Fibroblast of peridontal ligament (primary cell): ENCODE measurements at regions not wholly inside any gene's neighbourhood (a gene's known extent, or its start where the extent isn't known, plus 50 kb on each side); places are given as distances from the start of the nearest gene placed in this dataset.
"Not testable (repeated sequence)": the region's sequence is repeated elsewhere in the genome, so short reads cannot be mapped to it uniquely, and the experiment has no call there.

Source experiments
- DNase-seq: peaks from one replicate; pipeline ENCODE4 v3.0.0-alpha.2; 2010; ENCODE audit errors: extremely low read depth

DNA sequence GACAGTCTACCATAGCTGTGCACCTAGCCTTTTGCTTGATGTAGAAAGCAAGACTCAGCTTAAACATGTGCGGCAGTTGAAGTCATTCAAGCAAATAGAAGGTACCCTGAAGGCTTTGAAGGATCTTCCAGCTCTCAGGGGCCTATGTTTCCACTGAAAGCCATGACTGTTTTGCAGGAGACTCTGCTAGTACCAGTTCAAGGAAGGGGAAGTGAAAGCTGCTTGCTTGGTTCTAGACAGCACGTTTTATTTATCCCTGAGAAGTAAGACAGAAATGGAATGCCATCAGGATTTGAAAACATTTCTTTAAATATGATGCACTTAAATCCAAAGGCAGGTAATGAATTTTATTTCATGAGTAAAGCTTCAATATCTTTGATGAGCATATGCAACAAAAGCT lies 311.4 kb downstream of the PDCD6IP start:
- DNase-seq = no peak

DNA sequence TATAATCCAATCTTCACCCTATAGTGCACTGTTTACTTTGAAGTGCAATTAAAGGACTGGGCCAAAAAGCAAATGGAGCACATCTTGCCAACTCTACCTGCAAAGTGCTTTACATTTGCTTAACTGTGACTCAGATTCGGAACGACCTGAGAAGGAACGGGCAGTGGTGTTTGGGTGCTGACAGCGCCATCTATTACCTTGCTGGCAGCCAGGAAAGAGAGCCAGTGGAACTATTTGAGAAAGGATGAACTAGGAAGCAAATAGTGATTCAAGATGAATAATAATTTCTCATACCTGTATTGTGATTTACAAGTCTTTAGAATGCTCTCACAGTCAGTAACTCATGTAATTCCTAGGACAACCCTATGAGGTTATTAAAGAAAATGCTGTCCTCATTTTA lies 312.9 kb downstream of the PDCD6IP start:
- DNase-seq = no peak

DNA sequence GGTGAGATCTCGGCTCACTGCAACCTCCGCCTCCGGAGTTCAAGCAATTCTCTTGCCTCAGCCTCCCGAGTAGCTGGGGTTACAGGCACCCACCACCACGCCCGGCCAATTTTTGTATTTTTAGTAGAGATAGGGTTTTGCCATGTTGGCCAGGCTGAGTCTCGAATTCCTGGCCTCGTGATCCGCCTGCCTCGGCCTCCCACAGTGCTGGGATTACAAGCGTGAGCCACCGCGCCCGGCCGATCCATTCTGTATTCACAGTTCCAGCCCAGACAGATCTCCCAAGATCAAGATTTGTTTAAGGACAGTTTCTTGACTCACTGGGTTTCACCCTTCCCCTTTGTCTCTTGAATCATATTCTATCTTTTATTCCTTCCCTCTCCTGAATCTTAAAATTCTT lies 313.8 kb downstream of the PDCD6IP start:
- not testable (repeated sequence) for DNase-seq

DNA sequence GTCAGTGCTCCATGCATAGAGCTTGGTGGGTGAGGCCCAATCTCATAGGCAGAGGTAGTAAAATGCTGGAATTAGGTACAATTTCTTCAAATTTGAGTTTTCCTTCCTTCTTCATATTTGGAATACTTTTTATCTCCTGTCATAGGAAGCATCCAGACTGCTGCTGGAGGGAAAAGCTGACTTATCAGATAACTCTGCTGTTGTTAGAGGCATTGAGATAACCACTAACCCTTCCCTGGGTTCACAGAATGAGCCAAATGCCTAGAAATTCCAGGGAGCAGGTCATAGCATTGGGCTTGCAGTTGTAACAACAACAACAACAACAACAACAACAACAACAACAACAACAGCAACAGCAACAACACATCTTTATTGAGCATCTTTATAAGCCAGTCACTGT lies 332.7 kb downstream of the PDCD6IP start:
- no peak for DNase-seq

DNA sequence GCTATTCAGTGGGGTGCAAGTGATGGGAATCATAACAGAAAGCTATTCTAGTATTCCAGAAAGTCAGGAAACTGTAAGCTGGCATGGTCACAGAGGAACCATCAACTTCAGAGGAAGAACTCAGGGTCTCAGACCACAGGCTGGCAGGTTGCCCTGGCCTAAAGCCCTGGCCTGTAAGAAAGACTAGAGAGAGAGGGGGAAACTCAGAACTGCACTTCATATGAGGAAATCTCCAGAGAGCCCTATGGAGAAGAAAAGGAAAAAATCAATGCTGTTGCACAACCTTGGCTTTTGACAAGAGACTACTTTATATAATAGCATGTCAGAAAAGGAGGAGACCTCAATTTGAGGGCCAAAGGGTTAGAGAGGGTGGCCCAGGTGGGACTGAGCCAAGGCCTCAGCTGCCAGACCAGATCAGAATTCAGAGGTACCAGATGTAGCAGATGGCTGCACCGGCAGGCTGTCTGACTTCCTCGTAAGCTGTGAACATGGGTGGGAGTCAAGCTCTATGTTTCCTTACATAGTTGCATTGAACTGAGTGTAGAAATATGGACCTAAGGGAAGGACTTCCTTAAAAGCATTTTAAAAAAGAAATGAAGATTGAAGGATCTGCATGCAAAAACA lies 333.8 kb downstream of the PDCD6IP start:
- DNase-seq = no peak

DNA sequence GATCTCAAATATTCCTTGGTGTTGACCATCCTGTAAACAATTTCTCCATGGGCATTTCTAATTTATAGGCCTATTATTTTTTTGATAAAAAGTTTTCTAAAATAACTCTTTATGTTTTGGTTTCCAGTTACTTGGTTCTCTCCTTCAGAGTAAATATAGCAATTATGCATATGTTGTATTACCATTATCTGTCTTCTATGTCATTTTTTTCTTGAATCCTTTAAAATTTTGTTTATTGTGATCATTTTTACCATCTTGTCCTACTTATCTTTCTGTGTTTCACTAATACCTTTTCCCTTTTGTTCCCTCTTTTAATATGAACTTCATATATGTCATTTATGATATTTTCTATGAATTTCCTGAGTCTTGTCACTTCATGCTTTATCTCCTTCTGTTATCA lies 341.1 kb downstream of the PDCD6IP start:
- DNase-seq = no peak

DNA sequence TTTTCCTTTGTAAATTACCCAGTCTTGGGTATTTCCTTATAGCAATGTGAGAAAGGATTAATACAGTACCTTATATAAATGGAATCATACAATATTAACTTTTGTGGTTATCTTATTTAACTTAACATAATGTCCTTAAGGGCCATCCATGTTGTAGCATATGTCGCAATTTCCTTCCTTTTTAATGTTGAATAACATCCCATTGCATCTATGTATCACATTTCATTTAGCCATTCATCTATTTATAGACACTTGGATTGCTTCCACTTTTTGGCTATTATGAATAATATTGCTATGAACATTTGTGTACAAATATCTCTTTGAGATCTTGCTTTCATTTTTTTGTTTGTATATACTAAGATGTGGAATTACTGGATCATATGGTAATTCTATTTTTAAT lies 342.2 kb downstream of the PDCD6IP start:
- peak; percentile 4 for DNase-seq

DNA sequence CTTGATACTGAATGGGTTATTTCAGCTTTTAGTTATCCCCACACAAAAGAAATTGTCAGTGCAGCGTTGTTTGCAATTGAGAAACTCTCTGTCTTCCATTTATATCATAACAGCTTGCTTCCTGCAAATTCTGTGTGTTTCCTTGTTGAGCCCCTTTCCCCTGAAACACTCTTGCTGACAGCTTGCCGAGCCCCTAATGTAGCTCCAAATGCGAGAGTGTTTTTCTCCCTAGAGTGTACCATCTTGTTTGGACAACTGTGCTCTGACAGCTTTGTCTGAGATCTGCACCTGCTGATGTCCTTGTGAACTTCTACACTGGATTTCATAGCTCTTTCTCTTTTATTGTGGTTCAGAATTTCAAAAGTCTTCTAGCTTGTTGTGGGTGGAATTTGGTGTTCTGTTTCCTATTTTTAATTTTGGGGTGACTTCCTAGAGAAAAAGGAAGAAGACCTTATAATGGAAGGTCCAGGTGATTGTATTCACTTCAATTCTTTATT lies 343.5 kb downstream of the PDCD6IP start:
- no peak for DNase-seq

DNA sequence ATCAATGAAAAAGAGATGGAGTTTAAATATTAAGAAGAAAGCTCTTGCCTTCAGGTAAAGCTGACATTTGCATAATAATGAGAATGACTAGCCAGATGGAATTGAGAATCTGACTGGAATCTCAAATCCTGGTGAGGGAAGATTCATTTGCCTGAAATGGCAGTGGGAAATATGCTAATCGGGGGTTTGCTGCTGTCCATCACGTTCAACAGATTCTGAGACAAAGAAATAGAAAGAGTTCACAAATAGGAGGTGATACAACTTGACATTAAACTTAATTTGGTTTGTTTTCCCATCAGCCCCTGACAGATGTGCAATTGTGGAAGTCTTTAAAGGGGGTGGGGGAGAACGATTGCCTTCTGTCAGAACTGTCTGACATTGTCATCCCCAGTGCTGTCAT lies 347.4 kb downstream of the PDCD6IP start:
- DNase-seq = no peak

DNA sequence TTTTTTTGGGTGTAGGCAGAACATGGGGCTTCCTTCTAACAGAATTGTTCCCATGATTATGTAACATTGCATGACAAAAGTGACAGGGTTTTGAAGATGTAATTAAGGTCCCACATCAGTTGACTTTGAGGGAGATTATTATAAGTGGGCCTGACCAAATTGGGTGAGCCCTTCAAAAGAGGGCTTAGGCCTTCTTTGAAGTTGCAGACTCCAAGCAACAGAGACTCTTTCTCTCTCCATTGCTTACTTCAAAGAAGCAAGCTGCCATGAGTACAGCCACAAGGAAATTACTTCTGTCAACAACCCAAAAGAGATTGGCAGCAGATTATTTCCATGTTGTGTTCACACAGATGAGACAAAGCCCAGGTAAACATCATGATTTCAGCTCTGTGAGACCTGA lies 348.2 kb downstream of the PDCD6IP start:
- no peak for DNase-seq

DNA sequence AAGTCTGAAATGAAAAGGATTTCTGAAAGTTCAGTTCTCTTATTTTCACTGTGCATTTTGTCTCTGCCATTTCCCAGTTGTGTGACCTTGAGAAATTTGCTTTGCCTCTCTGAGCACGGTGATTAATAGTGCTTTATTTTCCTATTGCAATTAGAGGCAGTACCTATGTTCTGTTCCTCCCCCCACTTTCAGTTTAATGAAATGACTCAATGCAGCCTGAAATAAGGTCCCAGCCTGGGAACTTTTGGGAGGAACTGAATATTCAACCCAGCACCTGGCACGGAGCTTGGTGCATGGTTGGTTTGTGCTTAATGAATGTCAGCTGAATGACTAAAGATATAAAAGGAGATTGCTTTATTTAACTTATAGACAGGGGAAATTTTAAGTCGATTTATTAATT lies 352.6 kb downstream of the PDCD6IP start:
- no peak for DNase-seq

DNA sequence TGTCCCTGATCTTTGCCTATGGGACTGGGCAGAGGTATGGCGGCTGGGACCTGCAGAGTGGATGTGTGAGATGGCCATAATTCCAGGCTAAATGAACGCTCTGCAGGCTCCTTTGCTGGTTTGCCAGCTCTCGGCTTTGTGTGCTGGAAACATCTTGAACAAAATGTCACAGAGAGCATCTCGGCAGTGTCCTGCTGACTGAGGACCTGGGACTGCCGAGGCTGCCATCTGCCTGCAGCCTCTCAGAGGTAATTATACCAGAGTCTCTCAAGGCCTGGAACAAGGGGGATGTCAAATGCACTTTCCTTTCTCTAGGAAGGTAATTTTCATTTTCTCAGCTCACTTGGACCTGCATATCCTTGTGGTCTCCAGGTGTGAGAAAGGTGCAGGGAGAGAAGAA lies 354.2 kb downstream of the PDCD6IP start:
- DNase-seq = no peak

DNA sequence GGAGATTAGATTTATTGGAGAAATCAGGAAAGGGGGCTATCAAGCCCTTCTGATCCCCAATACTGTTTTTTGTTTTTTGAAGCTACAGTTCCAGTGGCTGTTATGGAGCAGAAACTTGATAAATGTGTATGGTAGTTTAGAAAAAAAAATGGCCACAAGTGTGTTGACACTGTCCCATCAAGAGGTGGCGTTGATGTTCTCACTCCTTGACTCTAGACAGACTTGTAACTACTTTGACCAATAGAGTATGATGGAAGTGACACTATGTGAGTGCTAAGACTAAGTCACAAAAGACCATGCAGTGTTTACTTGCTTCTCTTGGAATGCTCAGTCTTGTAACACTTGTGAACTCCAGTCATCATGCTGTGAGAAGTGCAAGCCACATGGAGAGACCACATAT lies 356.7 kb downstream of the PDCD6IP start:
- no peak for DNase-seq

DNA sequence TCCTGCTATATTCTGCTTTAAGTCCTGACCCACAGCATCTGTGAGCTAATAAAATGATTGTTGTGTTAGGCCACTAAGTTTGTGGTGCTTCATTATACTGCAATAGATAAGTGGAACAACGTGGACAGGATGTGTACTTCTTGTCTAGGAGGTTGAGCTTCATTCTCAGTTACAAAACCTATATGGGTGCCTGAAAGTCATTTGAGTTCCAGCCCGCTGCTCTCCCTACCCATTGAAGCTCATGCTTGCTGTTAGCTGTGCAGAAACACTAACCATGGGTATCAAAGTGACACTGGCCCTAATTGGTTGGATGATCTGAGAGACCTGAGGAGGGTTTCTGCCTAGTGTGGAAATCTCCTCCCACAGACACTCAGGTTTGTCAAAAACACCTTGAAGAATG lies 357.2 kb downstream of the PDCD6IP start:
- no peak for DNase-seq

DNA sequence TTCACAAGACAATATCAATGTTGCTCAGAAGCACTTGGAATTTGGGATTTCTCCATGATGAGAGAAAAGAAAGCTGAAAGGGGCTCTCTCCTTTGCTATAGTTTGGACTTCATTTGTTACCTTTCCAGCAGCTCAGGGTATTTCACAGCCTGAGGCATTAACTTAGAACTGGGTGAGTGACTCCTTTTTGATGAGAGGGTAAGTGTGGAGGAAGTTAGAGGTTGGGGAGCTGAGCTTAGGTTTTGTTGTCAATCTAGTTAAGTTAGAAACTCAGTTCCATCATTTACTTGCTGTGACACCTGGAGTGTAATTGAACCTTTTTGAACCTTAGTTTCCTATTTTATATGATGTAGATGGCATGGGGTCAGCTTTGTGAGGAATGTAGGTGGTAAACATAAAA lies 359.1 kb downstream of the PDCD6IP start:
- DNase-seq = no peak

DNA sequence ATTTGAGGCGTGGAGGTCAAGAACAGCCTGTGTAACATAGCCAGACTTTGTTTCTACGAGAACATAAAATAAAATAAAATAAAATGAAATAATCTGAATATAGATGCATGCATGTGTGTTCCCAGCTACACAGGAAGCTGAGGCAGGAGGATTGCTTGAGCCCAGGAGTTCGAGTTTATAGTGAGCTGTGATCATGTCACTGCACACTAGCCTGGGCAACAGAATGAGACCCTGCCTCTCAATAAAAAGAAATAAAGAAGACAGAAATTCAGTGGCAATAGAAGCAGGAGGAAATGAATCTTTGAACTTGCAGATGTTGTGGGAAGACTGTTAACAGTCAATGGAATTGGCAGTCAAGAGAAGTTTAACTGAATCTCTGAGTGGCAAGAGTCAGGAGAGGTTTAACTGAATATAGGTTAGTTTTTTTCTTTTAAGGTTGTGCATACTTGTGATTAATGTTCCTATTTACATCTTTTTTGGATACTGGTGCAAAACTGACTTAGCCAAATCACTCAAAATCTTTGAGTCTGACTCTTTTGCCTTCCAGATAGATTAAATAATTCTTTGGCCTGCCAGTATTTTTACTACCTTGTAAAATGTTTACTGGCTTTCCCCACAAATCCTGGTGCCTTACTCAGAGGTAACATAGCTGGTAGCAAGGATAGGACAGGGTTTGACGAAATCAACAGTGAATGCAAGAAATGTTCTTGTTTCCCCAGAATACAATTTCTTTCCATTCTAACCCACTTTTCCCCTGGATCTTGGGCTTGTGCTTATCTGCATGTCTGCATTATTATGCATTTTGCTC lies 361.4 kb downstream of the PDCD6IP start:
- DNase-seq = no peak

DNA sequence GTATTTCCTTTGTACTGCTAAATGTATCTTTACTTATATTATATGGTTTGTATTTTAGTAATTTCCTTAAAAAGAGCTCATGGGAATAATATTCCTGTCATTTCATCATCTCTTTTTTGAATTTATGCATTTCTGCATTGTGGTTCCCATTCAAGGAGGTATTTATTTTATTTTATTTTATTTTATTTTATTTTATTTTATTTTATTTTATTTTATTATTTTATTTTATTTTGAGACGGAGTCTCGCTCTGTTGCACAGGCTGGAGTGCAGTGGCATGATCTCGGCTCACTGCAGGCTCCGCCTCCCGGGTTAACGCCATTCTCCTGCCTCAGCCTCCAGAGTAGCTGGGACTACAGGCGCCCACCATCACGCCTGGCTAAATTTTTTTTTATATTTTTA lies 371.2 kb downstream of the PDCD6IP start:
- DNase-seq = not testable (repeated sequence)

DNA sequence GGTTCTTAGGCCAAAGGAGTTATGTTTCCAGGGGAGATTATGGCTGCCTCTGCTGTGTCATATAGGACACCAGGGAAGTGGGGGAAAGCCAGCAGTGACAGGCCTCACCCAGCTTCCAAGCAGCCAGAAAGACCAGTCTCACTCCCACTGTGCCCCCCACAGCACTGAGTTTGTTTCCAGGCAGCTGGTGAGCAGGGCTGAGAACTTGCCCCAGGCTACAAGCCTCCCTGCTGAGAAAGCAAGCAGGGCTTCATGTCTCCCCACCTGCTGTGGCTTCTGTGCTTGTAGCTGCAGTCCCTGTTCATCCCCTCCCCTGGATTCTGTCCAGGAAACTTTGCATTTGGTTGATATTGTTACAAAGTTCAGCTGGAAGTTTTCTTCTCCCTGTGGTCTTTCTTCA lies 376.3 kb downstream of the PDCD6IP start:
- DNase-seq = no peak

DNA sequence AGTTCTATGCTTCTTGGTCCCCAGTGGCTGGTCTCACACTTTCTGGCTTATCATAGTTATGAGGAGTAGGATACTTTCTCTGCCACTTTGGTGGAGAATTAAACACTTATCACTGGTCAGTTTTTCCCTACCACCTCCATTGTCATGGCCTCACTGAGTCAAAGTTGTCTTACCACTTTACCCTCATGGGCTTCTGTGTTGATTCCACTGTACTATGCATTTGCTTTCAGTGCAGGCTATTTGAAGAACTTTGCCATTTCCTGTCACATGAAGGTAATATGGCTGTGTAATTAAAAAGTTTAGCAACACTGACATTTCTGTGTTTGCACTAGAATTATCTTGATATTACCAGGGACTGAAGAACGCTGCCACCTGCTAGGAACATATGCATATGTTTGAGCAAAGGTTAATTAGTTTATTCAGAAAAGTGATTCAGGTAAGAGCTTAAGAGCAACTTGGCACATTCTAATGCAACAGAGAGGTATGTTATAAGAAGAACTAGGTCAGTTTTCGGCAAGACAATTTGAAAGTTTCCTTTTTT lies 377.3 kb downstream of the PDCD6IP start:
- DNase-seq = no peak

DNA sequence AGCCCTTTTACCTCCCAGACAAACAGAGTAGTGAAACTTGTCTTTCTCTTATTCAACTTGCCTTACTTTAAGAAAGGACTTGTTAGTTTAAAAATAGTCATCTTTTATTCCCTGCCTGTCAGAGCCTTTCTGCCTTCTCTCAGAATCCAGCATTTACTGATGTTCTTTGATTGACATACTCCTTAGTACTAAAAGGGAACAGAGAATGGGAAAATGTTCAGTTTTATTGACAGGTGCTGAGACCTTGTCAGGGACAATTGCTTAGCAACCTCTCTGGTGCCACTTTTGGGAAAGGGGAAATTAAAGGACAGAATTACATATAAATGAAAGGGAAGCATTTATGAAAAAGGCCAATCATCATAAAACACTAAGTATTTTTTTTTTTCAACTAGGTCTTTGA lies 378.3 kb downstream of the PDCD6IP start:
- DNase-seq = no peak

DNA sequence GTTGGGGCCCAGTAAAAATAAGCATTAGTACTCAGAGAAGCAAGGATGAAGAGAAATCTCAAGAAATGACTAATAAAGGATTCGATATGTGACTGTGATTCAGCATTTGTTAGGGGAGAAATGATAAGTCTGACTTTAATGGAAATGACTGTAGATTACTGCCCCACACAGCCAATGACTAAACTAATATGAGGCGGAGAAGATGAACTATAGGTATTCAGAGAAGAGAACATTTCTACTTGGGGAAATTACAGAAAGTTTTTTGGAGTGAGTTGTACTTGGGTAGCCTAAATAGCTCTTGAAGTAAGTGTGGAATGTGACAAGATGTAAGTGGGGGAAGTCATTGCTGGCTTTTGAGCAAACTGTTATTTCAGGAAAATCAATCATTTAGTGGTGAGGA lies 380.0 kb downstream of the PDCD6IP start:
- DNase-seq = no peak

DNA sequence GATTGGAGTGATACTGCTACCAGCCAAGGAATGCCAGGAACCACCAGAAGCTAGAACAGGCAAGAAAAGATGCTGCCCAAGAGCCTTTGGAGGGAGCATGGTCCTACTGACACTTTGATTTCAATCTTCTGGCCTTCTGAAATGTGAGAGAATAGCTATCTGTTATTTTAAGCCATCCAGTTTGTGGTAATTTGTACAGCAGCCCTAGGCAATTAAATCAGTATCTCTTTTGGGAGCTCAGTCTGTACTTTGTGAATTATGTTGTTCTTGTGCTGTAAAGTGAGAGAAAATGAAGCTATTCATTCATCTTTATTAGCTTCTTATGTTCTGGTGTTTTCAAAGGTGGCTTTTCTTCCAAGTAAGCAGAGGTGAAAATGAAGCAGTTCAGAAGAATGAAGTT lies 381.3 kb downstream of the PDCD6IP start:
- no peak for DNase-seq

DNA sequence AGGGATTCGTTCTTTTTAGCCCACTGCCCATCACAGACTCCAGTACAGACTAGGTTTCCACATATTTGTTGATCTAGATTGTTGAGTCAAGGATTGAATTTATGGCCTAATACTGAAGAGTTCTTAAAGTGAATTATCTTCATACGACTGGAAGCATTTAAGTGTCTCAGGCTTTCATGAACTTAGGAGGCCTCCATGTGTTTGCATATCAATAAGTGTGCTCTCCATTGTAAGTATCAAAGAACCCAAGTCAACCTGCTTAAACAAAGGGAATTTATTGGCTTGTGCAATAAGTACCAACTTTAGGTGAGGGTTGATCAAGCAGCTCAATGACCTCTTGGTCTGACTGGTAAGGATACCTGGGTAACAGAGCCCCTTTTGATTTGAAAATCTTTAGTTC lies 382.1 kb downstream of the PDCD6IP start:
- no peak for DNase-seq
